K562 (cell line): ENCODE measurements at regions not wholly inside any gene's neighbourhood (a gene's known extent, or its start where the extent isn't known, plus 50 kb on each side); places are given as distances from the start of the nearest gene placed in this dataset.

Experiments
- ATAC-seq: fragments of 200-7000 bp; cut with Tn5 transposase; 3 replicates; pipeline ENCODE4 v1.9.1; 2020; ENCODE audit warnings: moderate library complexity
- BruUV-seq: library from RNA; stranded (reverse); fragments of 400-500 nt; replicated peaks from 2 replicates; lab custom pipeline; 2021; lab: Mats Ljungman, UMichigan
- CTCF ChIA-PET: fragments of 300-600 bp; formaldehyde crosslinking; extraction: SDS; loops from one replicate; lab custom pipeline; 2021; ENCODE audit warnings: low intra/inter-chr PET ratio; lab: Yijun Ruan, JAX
- POLR2A ChIA-PET: fragments of 300-600, 350-650 bp; sonication (Branson Sonifier 250); formaldehyde crosslinking; extraction: SDS; loops from one replicate; lab custom pipeline; 2021; ENCODE audit warnings: antibody characterized with exemption, inconsistent platforms; lab: Yijun Ruan, JAX
- DNase-seq, 4 experiments: peaks; one replicate each; pipeline versions ENCODE4 v3.0.0 to v3.0.0-alpha.2; 2011 to 2018; ENCODE audit warnings: low spot score in 3 of 4, mixed read lengths in 3 of 4; ENCODE audit errors: extremely low read depth in 1 of 4
- FAIRE-seq: peaks from 2 replicates; lab custom pipeline; 2011; peaks lifted over from hg19 to GRCh38; lab: Jason Lieb, UNC
- H2AFZ ChIP-seq: 2 replicates; pipeline ENCODE4 v1.6.0; 2011; ENCODE audit warnings: low read depth, low read length, control low read depth, inconsistent platforms
- H3K27ac ChIP-seq: fragments of 200-600 bp; 3 replicates; pipeline ENCODE4 v1.8.0; 2011; ENCODE audit warnings: low read depth, mild to moderate bottlenecking, control low read depth, inconsistent platforms, low read length, moderate library complexity, mixed read lengths; ENCODE audit errors: extremely low read depth
- H3K27me3 ChIP-seq, 2 experiments: fragments of 300-600 bp in 1 of 2; 2 replicates in 1 of 2; 3 replicates in 1 of 2; pipeline versions ENCODE4 v1.6.0 to v1.8.0; 2011; ENCODE audit warnings: inconsistent platforms in 2 of 2, low read length in 2 of 2, mild to moderate bottlenecking in 1 of 2, mixed read lengths in 1 of 2, moderate library complexity in 1 of 2; ENCODE audit not compliant: control insufficient read depth in 2 of 2, insufficient read depth in 2 of 2
- H3K36me3 ChIP-seq: fragments of 300-600 bp; 3 replicates; pipeline ENCODE4 v1.8.0; 2011; ENCODE audit warnings: mild to moderate bottlenecking, low read length, inconsistent platforms; ENCODE audit not compliant: control insufficient read depth, insufficient read depth
- H3K4me1 ChIP-seq, 2 experiments: fragments of 200-600 bp in 1 of 2; replicated peaks in 1 of 2; 2 replicates in 1 of 2; 3 replicates in 1 of 2; pipeline versions ENCODE4 v1.5.1 to v1.8.0; 2011; ENCODE audit warnings: inconsistent platforms in 2 of 2, low read length in 2 of 2, mild to moderate bottlenecking in 1 of 2, mixed read lengths in 1 of 2, moderate library complexity in 1 of 2; ENCODE audit not compliant: control insufficient read depth in 2 of 2, insufficient read depth in 2 of 2
- H3K4me2 ChIP-seq: 2 replicates; pipeline ENCODE4 v1.6.1; 2011; ENCODE audit warnings: low read length, control low read depth, inconsistent platforms, mixed read lengths; ENCODE audit not compliant: insufficient read depth
- H3K4me3 ChIP-seq: fragments of 200-600 bp; sonication (generic), shearing (Covaris generic); 2 replicates; pipeline ENCODE4 v1.5.1; 2016; ENCODE audit warnings: control low read depth, inconsistent platforms
- H3K79me2 ChIP-seq: fragments of 200-600 bp; 3 replicates; pipeline ENCODE4 v1.8.0; 2011; ENCODE audit warnings: low read length, inconsistent platforms; ENCODE audit not compliant: control insufficient read depth, insufficient read depth
- H3K9ac ChIP-seq, 2 experiments: 2 replicates each; pipeline versions ENCODE4 v1.6.0 to v1.6.1; 2011; ENCODE audit warnings: low read depth in 2 of 2, low read length in 2 of 2, control low read depth in 1 of 2, inconsistent platforms in 1 of 2, mild to moderate bottlenecking in 1 of 2, mixed read lengths in 1 of 2; ENCODE audit not compliant: insufficient read depth in 1 of 2
- H3K9me1 ChIP-seq: one replicate; pipeline ENCODE4 v1.6.0; 2011; ENCODE audit warnings: inconsistent platforms, mild to moderate bottlenecking, low read length, moderate library complexity; ENCODE audit not compliant: control insufficient read depth, insufficient read depth
- H3K9me3 ChIP-seq: replicated peaks from 2 replicates; pipeline ENCODE4 v1.5.1; 2011; ENCODE audit warnings: low read depth, low read length, inconsistent platforms; ENCODE audit not compliant: control insufficient read depth, insufficient read depth
- H4K20me1 ChIP-seq: replicated peaks from 2 replicates; pipeline ENCODE4 v1.6.1; 2011; ENCODE audit warnings: low read length, inconsistent platforms, mixed read lengths; ENCODE audit not compliant: control insufficient read depth, insufficient read depth
- ARHGAP35 ChIP-seq: fragments of 450-650 bp; IDR thresholded peaks from 2 replicates; pipeline ENCODE4 v1.6.1; 2018; ENCODE audit not compliant: partially characterized antibody
- FOXA3 ChIP-seq, 2 experiments: fragments of 450-650 bp in 1 of 2; sonication (generic) in 1 of 2; formaldehyde crosslinking; IDR thresholded peaks in 1 of 2; conservative IDR thresholded peaks in 1 of 2; 2 replicates each; pipeline versions ENCODE4 v1.4.0 to v1.8.0; 2020 to 2022; ENCODE audit warnings: mild to moderate bottlenecking in 2 of 2, missing genetic modification reagents in 1 of 2
- GTF2A2 ChIP-seq: IDR thresholded peaks from 2 replicates; pipeline ENCODE4 v1.6.1; 2016; ENCODE audit warnings: mild to moderate bottlenecking, missing genetic modification characterization, missing compliant biosample characterization
- HIVEP1 ChIP-seq: fragments of 250-450 bp; sonication (Bioruptor Pico); IDR thresholded peaks from 2 replicates; pipeline ENCODE4 v1.4.0; 2020; ENCODE audit warnings: mild to moderate bottlenecking
- KLF6 ChIP-seq: fragments of 250-450 bp; sonication (Bioruptor Pico); IDR thresholded peaks from 2 replicates; pipeline ENCODE4 v1.4.0; 2020; ENCODE audit warnings: mild to moderate bottlenecking, moderate library complexity, borderline replicate concordance
- MEIS2 ChIP-seq: fragments of 450-650 bp; IDR thresholded peaks from 2 replicates; pipeline ENCODE4 v1.6.1; 2014; ENCODE audit warnings: mild to moderate bottlenecking; ENCODE audit not compliant: partially characterized antibody
- NBN ChIP-seq: fragments of 450-650 bp; IDR thresholded peaks from 2 replicates; pipeline ENCODE4 v1.6.1; 2016; ENCODE audit warnings: low read depth, mild to moderate bottlenecking
- NELFE ChIP-seq: IDR thresholded peaks from 2 replicates; pipeline ENCODE4 v1.6.1; 2011; ENCODE audit warnings: mild to moderate bottlenecking; ENCODE audit not compliant: insufficient read depth, insufficient read length
- PTBP1 ChIP-seq: fragments of 200-400 bp; formaldehyde crosslinking; IDR thresholded peaks from 2 replicates; pipeline ENCODE4 v1.6.1; 2017; ENCODE audit warnings: low read depth, low read length
- RAD51 ChIP-seq: fragments of 450-650 bp; IDR thresholded peaks from 2 replicates; pipeline ENCODE4 v1.7.1; 2016; ENCODE audit warnings: low read depth, mild to moderate bottlenecking, borderline replicate concordance
- SMARCA5 ChIP-seq: fragments of 450-650 bp; IDR thresholded peaks from 2 replicates; pipeline ENCODE4 v1.6.1; 2016
- SMARCC2 ChIP-seq: fragments of 450-650 bp; IDR thresholded peaks from 2 replicates; pipeline ENCODE4 v1.6.1; 2017; ENCODE audit warnings: antibody characterized with exemption, moderate library complexity, mild to moderate bottlenecking, low read depth
- SNRNP70 ChIP-seq: fragments of 200-400 bp; formaldehyde crosslinking; optimal IDR thresholded peaks from 2 replicates; pipeline ENCODE3; 2017; ENCODE audit warnings: low read depth, low read length
- USF1 ChIP-seq: sonication (generic); formaldehyde crosslinking; IDR thresholded peaks from 2 replicates; pipeline ENCODE4 v1.9.0; 2022; ENCODE audit warnings: mild to moderate bottlenecking, missing genetic modification reagents
- ZNF445 ChIP-seq: fragments of 250-450 bp; sonication (Bioruptor Pico); IDR thresholded peaks from 2 replicates; pipeline ENCODE4 v1.4.0; 2020; ENCODE audit warnings: low read depth, mild to moderate bottlenecking, moderate library complexity
- WGBS: fragments of 100-300 bp; shearing (Covaris generic); methylation state at CpG from one replicate; pipeline ENCODE4 v1.1.6; 2016; ENCODE audit warnings: low coverage, mixed read lengths; ENCODE audit not compliant: insufficient coverage; ENCODE audit errors: missing lambda C conversion rate; 5-methylcytosine and 5-hydroxymethylcytosine counted together
- in situ Hi-C: fragments of 300-500 bp; cut with MboI; formaldehyde crosslinking; loops from 4 replicates; pipeline ENCODE4 v1.15.0; 2018; ENCODE audit warnings: inconsistent platforms, mixed read lengths
- intact Hi-C: fragments of 100-400 bp; cut with micrococcal nuclease; formaldehyde crosslinking; loops from 2 replicates; pipeline ENCODE4 v1.14.2; 2022
- TF ChIP-seq, protein P1 (sequence below): fragments of 250-450 bp; sonication (Bioruptor Pico); IDR thresholded peaks from 2 replicates; pipeline ENCODE4 v1.5.0; 2021; ENCODE audit warnings: mild to moderate bottlenecking, borderline replicate concordance

- no peaks in the 10 kb centered on the region for H3K9me3 ChIP-seq
- in situ Hi-C loops = no loop called here
- H3K36me3 ChIP-seq = no peaks in the 10 kb centered on the region
- no peak overlapping the region for H3K9ac ChIP-seq
- POLR2A ChIA-PET = no interaction called here
- no peak for ATAC-seq
- no peak overlapping the region for H2AFZ ChIP-seq
- intact Hi-C loops = no loop called here
- H3K9me1 ChIP-seq = no peaks in the 10 kb centered on the region
- TF ChIP-seq USF1 (no peak), FOXA3 (CRISPR knock-in tag; conservative IDR thresholded peaks at IDR 0.05 in 1 of 2, IDR thresholded peaks at IDR 0.05 in 1 of 2) (no peak)
- TF ChIP-seq, all 486 proteins: peak for 0
- Histone ChIP-seq H3K4me1 (no peaks in the 10 kb centered on the region), H3K4me3 (no peak overlapping the region), H3K79me2 (no peaks in the 10 kb centered on the region), H3K27ac (no peak overlapping the region), H3K27me3 (no peaks in the 10 kb centered on the region), H3K4me2 (no peak overlapping the region), H4K20me1 (no peaks in the 10 kb centered on the region)
- BruUV-seq = no TSS peak
- DNase-seq (no peak), FAIRE-seq (no peak)
- CTCF ChIA-PET = no interaction called here
- 0% methylated on average over 3 of the region's 3 CpGs for WGBS
These were observed 1290.2 kb upstream of the WWC1 start for GRCh38 chr5:167001246-167001645.

DNA sequence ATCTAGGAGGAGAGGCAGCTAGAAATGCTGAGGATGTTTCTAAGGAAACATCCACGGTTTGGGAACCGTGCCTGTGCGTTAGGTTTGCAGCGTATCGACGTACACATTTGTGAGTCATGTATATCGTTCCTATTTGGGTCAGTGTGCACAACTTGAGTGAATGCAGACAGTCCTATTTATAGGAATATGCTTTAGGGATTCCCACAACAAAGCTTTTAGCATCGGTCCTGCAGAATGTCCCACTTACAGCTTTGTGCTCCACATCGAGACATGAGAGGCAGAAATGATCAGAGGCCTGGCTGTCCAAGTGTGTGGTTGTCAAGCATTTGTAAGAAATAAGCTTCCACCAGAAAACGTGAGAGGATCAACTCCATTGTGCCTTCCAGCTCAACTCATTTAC is 1282.7 kb upstream of the WWC1 start:
- Histone ChIP-seq H3K79me2 (no peaks in the 10 kb centered on the region), H3K9ac (no peak overlapping the region), H3K4me3 (no peak overlapping the region), H3K9me1 (no peaks in the 10 kb centered on the region)
- BruUV-seq = no TSS peak
- in situ Hi-C loops = no loop called here
- TF ChIP-seq SMARCC2 (no peak), KLF6 (CRISPR knock-in tag) (no peak), NBN (no peak), GTF2A2 (no peak), RAD51 (no peak), ARHGAP35 (no peak), SNRNP70 (no peak), PTBP1 (no peak), NELFE (no peak), HIVEP1 (CRISPR knock-in tag) (no peak), MEIS2 (no peak), ZNF445 (no peak), SMARCA5 (no peak)
- TF ChIP-seq, protein P1, sequence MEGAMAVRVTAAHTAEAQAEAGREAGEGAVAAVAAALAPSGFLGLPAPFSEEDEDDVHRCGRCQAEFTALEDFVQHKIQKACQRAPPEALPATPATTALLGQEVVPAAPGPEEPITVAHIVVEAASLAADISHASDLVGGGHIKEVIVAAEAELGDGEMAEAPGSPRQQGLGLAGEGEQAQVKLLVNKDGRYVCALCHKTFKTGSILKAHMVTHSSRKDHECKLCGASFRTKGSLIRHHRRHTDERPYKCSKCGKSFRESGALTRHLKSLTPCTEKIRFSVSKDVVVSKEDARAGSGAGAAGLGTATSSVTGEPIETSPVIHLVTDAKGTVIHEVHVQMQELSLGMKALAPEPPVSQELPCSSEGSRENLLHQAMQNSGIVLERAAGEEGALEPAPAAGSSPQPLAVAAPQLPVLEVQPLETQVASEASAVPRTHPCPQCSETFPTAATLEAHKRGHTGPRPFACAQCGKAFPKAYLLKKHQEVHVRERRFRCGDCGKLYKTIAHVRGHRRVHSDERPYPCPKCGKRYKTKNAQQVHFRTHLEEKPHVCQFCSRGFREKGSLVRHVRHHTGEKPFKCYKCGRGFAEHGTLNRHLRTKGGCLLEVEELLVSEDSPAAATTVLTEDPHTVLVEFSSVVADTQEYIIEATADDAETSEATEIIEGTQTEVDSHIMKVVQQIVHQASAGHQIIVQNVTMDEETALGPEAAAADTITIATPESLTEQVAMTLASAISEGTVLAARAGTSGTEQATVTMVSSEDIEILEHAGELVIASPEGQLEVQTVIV (CRISPR knock-in tag) = no peak
- TF ChIP-seq, all 486 proteins: peak for 0
- Histone ChIP-seq H3K27ac (no peak overlapping the region), H3K36me3 (no peaks in the 10 kb centered on the region), H2AFZ (no peak overlapping the region), H4K20me1 (no peaks in the 10 kb centered on the region), H3K9me3 (no peaks in the 10 kb centered on the region), H3K27me3 (no peaks in the 10 kb centered on the region), H3K4me1 (no peaks in the 10 kb centered on the region), H3K4me2 (no peak overlapping the region)
- POLR2A ChIA-PET = no interaction called here
- intact Hi-C loops = no loop called here
- CTCF ChIA-PET = no interaction called here
- WGBS = under 1% methylated on average over 10 of the region's 10 CpGs
- DNase-seq = no peak
- FAIRE-seq = no peak
- no peak for ATAC-seq
